Neural progenitor cell (in vitro differentiated cells): ENCODE measurements at regions not wholly inside any gene's neighbourhood (a gene's known extent, or its start where the extent isn't known, plus 50 kb on each side); places are given as distances from the start of the nearest gene placed in this dataset.

ENCODE experiments used
- DNase-seq: peaks from one replicate; pipeline ENCODE4 v3.0.0-alpha.2; 2016; ENCODE audit warnings: low spot score
- H2AFZ ChIP-seq: fragments of 200-600 bp; sonication (generic); replicated peaks from 2 replicates; pipeline ENCODE4 v1.6.1; 2016; ENCODE audit warnings: antibody characterized with exemption
- H3F3A ChIP-seq: fragments of 200-600 bp; sonication (generic); 2 replicates; pipeline ENCODE4 v1.6.1; 2016; ENCODE audit warnings: antibody characterized with exemption, low read depth
- H3K27ac ChIP-seq: fragments of 200-600 bp; sonication (generic); 2 replicates; pipeline ENCODE4 v1.5.1; 2016; ENCODE audit warnings: mild to moderate bottlenecking
- H3K27me3 ChIP-seq: fragments of 200-600 bp; sonication (generic); 2 replicates; pipeline ENCODE4 v1.6.1; 2016; ENCODE audit warnings: mild to moderate bottlenecking, moderate library complexity
- H3K36me3 ChIP-seq: fragments of 200-600 bp; sonication (generic); 2 replicates; pipeline ENCODE4 v1.5.1; 2016
- H3K4me1 ChIP-seq: fragments of 200-600 bp; sonication (generic); 2 replicates; pipeline ENCODE4 v1.6.1; 2016; ENCODE audit warnings: mixed run types
- H3K4me2 ChIP-seq: fragments of 200-600 bp; sonication (generic); 2 replicates; pipeline ENCODE4 v1.6.1; 2016
- H3K4me3 ChIP-seq: fragments of 200-600 bp; sonication (generic); 2 replicates; pipeline ENCODE4 v1.5.1; 2016
- H3K79me2 ChIP-seq: fragments of 200-600 bp; sonication (generic); 2 replicates; pipeline ENCODE4 v1.6.1; 2016; ENCODE audit warnings: low read depth
- H3K9ac ChIP-seq: fragments of 200-600 bp; sonication (generic); 2 replicates; pipeline ENCODE4 v1.6.1; 2016
- H3K9me3 ChIP-seq: fragments of 200-600 bp; sonication (generic); 2 replicates; pipeline ENCODE4 v1.5.1; 2016; ENCODE audit warnings: low read depth
- H4K20me1 ChIP-seq: fragments of 200-600 bp; sonication (generic); 2 replicates; pipeline ENCODE4 v1.6.1; 2016; ENCODE audit warnings: low read depth
- H3K27ac Mint-ChIP-seq: 3 replicates; pipeline ENCODE4 v1.8.0; 2021; ENCODE audit warnings: mixed read lengths
- H3K27me3 Mint-ChIP-seq: 2 replicates; pipeline ENCODE4 v1.8.0; 2022; ENCODE audit warnings: low read depth, mild to moderate bottlenecking, inconsistent platforms, moderate library complexity, mixed read lengths; ENCODE audit not compliant: insufficient read depth
- H3K36me3 Mint-ChIP-seq: 3 replicates; pipeline ENCODE4 v1.8.0; 2021; ENCODE audit warnings: mixed read lengths
- H3K4me1 Mint-ChIP-seq: 3 replicates; pipeline ENCODE4 v1.8.0; 2021; ENCODE audit warnings: mixed read lengths
- H3K4me3 Mint-ChIP-seq: 3 replicates; pipeline ENCODE4 v1.8.0; 2021; ENCODE audit warnings: mild to moderate bottlenecking, moderate library complexity, mixed read lengths
- H3K9me3 Mint-ChIP-seq: 3 replicates; pipeline ENCODE4 v1.8.0; 2020; ENCODE audit warnings: mixed read lengths
- EZH2 ChIP-seq: fragments of 200-600 bp; sonication (generic); IDR thresholded peaks from 2 replicates; pipeline ENCODE4 v1.6.1; 2017; ENCODE audit warnings: antibody characterized with exemption, mild to moderate bottlenecking, moderate library complexity
- EZH2phosphoT487 ChIP-seq: fragments of 200-600 bp; sonication (generic); IDR thresholded peaks from 2 replicates; pipeline ENCODE4 v1.6.1; 2017; ENCODE audit warnings: antibody characterized with exemption
- TF ChIP-seq, protein P1 (sequence below): fragments of 200-600 bp; sonication (generic); IDR thresholded peaks from 2 replicates; pipeline ENCODE4 v1.5.1; 2017; ENCODE audit warnings: antibody characterized with exemption, mild to moderate bottlenecking

DNA sequence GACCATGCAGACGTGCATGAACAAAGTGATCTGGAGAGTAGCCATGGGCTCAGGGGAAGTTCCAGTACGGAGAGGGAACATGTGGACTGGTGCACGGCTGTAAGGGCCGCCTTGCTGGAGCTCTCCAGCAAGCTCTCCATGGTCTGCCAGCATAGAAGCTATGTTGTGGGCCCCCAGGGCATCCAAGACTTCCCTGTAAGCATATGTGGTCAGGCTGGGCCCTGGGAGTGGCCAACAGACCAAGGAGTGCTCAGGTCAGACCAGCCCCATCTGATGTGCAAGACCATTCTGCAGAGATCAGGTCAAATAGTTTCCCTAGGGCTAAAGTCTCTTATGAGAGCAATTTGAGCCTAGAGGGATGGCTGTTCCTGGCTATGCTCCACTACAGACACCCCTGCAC lies 110.1 kb upstream of the DAZL start:
- no peak overlapping the region for H3K4me3 ChIP-seq
- no peaks in the 10 kb centered on the region for H3K27me3 ChIP-seq
- H2AFZ ChIP-seq: no peak overlapping the region
- no peaks in the 10 kb centered on the region for H3K9me3 Mint-ChIP-seq
- H3K4me1 ChIP-seq: no peaks in the 10 kb centered on the region
- H3K4me1 Mint-ChIP-seq: no peaks in the 10 kb centered on the region
- no peak overlapping the region for H3K4me3 Mint-ChIP-seq
- no peaks in the 10 kb centered on the region for H3K36me3 Mint-ChIP-seq
- no peak for TF ChIP-seq EZH2
- TF ChIP-seq, protein P1, sequence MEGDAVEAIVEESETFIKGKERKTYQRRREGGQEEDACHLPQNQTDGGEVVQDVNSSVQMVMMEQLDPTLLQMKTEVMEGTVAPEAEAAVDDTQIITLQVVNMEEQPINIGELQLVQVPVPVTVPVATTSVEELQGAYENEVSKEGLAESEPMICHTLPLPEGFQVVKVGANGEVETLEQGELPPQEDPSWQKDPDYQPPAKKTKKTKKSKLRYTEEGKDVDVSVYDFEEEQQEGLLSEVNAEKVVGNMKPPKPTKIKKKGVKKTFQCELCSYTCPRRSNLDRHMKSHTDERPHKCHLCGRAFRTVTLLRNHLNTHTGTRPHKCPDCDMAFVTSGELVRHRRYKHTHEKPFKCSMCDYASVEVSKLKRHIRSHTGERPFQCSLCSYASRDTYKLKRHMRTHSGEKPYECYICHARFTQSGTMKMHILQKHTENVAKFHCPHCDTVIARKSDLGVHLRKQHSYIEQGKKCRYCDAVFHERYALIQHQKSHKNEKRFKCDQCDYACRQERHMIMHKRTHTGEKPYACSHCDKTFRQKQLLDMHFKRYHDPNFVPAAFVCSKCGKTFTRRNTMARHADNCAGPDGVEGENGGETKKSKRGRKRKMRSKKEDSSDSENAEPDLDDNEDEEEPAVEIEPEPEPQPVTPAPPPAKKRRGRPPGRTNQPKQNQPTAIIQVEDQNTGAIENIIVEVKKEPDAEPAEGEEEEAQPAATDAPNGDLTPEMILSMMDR: no peak
- TF ChIP-seq EZH2phosphoT487: no peak
- DNase-seq: no peak
- no peak overlapping the region for H3K27ac ChIP-seq
- no peaks in the 10 kb centered on the region for H3K9me3 ChIP-seq
- no peaks in the 10 kb centered on the region for H4K20me1 ChIP-seq
- H3K9ac ChIP-seq: no peak overlapping the region
- H3K4me2 ChIP-seq: no peak overlapping the region
- H3K27ac Mint-ChIP-seq: no peak overlapping the region
- H3K36me3 ChIP-seq: no peaks in the 10 kb centered on the region
- no peaks in the 10 kb centered on the region for H3K79me2 ChIP-seq
- no peaks in the 10 kb centered on the region for H3F3A ChIP-seq
- H3K27me3 Mint-ChIP-seq: no peaks in the 10 kb centered on the region

DNA sequence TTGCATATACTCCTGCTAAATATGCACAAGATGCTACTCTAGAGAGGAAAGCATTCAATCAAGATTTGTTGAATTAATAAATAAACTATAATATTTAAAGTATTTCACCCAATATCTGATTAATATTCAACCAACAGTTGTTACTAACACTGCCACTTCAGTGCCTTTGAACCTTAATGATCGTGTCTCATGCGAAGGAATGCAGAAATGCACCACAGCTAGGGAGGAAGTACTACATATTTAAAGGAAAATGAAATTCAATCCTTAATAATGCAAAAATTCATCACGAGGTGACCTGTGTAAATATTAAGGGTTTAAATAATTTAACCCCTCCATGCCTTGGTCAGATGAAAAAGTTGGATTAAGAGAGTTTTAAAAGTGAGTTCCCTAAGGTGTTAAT lies 114.2 kb upstream of the DAZL start:
- TF ChIP-seq, protein P1: no peak
- TF ChIP-seq EZH2 (no peak), EZH2phosphoT487 (no peak)
- Histone ChIP-seq H4K20me1 (no peaks in the 10 kb centered on the region), H3K9ac (no peak overlapping the region), H3K4me3 (no peak overlapping the region), H2AFZ (no peak overlapping the region), H3K27ac (no peak overlapping the region), H3K36me3 (no peaks in the 10 kb centered on the region), H3F3A (no peaks in the 10 kb centered on the region), H3K79me2 (no peaks in the 10 kb centered on the region), H3K4me1 (peaks cover 9% of the 10 kb centered on the region), H3K27me3 (no peaks in the 10 kb centered on the region), H3K4me2 (no peak overlapping the region), H3K9me3 (no peaks in the 10 kb centered on the region)
- no peak overlapping the region for H3K4me3 Mint-ChIP-seq
- H3K27me3 Mint-ChIP-seq: no peaks in the 10 kb centered on the region
- no peak for DNase-seq
- peaks cover 5% of the 10 kb centered on the region for H3K4me1 Mint-ChIP-seq
- no peaks in the 10 kb centered on the region for H3K9me3 Mint-ChIP-seq
- no peak overlapping the region for H3K27ac Mint-ChIP-seq
- no peaks in the 10 kb centered on the region for H3K36me3 Mint-ChIP-seq

DNA sequence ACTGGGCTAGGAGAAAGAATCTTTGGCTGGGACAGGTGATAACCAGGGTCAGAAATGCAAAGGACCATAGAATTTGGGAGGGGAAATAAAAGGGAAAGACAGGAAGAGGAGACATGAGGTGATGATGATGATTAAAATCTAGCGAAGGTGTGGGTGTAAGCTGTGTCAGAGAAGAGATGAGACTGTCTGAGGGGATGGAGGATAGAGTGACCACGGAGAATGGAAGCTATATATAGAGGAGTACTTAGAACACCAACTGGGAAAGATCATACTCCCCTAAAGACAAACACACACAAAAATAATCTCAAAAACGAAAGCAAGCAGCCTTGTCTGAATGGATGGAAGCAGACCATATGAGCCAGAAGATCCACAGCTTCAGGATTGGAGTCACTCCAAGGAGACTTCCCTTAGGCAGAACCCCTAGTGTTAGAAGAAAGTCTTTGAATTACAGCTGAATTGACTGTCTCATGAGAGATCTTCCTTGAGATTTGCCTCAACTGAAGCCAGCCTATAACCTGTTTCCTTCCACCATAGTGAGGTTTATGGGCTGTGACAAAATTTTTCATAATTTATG lies 115.2 kb upstream of the DAZL start:
- no peaks in the 10 kb centered on the region for H3K79me2 ChIP-seq
- no peak for DNase-seq
- H3K9me3 ChIP-seq: peaks cover 1% of the 10 kb centered on the region
- no peak overlapping the region for H3K27ac ChIP-seq
- Mint-ChIP-seq H3K36me3 (no peaks in the 10 kb centered on the region), H3K27ac (no peak overlapping the region), H3K27me3 (no peaks in the 10 kb centered on the region), H3K4me1 (peaks cover 6% of the 10 kb centered on the region), H3K4me3 (no peak overlapping the region), H3K9me3 (no peaks in the 10 kb centered on the region)
- H3K4me1 ChIP-seq: peaks cover 13% of the 10 kb centered on the region
- TF ChIP-seq, protein P1: no peak
- no peak for TF ChIP-seq EZH2
- TF ChIP-seq EZH2phosphoT487: no peak
- no peaks in the 10 kb centered on the region for H3K27me3 ChIP-seq
- no peaks in the 10 kb centered on the region for H3F3A ChIP-seq
- no peaks in the 10 kb centered on the region for H4K20me1 ChIP-seq
- H2AFZ ChIP-seq: no peak overlapping the region
- no peaks in the 10 kb centered on the region for H3K36me3 ChIP-seq
- H3K4me3 ChIP-seq: no peak overlapping the region
- H3K4me2 ChIP-seq: no peak overlapping the region
- no peak overlapping the region for H3K9ac ChIP-seq
